ENCODE measurements at regions not wholly inside any gene's neighbourhood (a gene's known extent, or its start where the extent isn't known, plus 50 kb on each side); places are given as distances from the start of the nearest gene placed in this dataset.

GRCh38 chr10:107727767-107728317, 563.3 kb upstream of the SORCS1 start:
- peak; percentile 37 for DNase-seq

DNA sequence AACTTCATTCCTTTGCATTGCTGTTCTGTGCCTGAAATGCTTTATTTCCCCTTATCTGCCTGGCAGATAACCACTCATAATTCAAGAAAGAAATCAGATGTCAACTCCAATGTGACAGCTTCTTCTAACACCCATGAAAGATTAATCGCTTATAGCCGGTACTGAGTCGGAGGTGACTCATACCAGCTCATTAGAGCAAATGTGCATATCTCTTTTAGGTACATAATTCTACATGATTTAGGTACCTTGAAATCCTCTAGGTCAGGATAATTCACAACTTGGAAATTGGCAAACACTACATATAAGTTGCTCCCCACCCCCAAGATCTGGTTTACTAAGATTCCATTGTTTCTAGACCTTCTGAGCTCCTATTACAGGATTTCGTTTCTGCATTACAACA, 554.4 kb upstream of the SORCS1 start:
- DNase-seq: no peak

DNA sequence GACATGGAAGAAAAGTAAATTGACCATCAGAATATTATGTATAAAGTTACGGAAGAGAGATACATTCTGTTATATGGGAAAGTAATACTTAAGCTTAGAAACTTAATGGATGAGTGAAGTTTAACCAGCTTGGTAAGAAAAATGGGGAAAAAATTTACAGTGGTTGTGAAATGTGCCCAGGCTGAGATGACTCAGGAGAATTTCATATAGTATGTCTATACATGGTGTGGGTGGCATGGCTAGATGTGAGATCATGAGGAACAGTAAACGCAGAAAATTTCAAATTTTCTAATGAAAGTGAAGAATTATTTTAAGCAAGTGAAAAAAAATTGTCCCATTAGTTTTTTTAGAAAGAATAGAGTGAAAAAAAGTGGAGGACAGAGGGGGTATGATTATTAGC, 552.5 kb upstream of the SORCS1 start:
- no peak for DNase-seq

DNA sequence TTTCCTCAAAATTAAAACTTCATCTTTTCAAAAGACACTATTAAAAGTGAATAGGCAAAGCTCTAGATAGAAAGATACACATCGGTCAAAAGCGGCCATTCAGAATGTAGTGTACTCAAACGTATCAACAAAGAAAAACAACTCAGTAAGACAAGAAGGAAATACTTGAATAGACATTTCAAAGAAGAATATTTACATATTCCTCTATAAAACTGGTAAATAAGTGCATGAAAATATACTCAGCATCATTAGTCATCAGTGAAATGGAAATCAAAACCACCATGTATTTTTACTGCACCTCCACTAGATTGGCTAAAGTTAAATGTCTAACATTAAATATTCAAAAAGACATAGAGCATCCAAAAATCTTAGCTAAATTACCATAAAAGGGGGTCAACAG, 551.1 kb upstream of the SORCS1 start:
- DNase-seq: no peak

- DNase-seq: no peak
These were observed 544.5 kb upstream of the SORCS1 start for GRCh38 chr10:107708981-107709380.

DNA sequence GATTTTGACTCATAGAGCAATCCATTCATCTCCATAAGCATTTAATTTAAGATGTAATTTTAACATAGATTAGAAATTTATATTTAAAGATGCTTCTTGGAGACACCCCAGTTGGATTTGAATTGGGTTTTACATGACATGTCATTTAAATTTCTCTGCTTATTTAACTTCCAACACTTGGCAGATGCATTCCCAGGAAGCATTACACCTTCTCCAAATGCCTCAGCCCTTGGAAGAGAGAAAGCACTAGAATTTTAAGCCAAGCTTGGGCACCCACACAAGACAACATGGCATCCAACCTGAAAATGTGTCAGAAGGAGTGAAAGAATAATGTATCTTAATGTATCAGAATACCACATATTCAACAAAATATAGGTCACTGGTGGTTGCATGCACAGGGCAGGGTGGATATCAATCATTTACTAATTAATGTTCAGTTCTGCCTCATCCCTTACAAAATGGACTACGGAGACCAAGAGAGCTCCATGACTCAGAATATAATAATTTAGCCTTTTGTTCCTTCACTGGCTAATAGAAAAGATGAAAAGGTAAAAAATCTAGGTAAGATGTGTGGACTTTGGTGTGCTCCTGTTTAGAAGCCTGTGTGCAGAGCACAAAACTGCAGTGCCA, 541.7 kb upstream of the SORCS1 start:
- no peak for DNase-seq

- DNase-seq: no peak
These were observed 537.4 kb upstream of the SORCS1 start for GRCh38 chr10:107701943-107702342.

- no peak for DNase-seq
These were observed 527.6 kb upstream of the SORCS1 start for GRCh38 chr10:107692072-107692471.

DNA sequence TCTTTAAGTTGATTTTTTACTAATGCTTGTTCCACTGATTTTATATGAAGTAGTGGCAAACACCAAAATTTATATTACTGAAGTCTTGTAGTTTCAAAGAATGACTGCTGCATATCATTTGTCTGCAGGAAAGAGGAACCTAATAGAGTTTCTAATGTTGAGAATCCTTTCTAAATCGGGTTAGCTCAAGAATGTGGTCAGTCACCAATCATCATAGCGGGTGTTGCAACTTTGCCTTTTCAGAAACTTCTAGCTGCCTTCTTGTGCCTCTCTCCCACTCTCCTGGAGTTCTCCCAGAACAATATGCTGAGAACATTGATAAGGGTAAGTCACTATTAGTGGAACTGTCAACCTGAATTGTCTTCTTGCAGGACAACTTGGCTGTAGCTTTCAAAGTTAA, 524.8 kb upstream of the SORCS1 start:
- no peak for DNase-seq

- no peak for DNase-seq
These were observed 523.2 kb upstream of the SORCS1 start for GRCh38 chr10:107687701-107688100.

GRCh38 chr10:107686095-107686494, 521.6 kb upstream of the SORCS1 start:
- DNase-seq: no peak

- no peak for DNase-seq
These were observed 507.5 kb upstream of the SORCS1 start for GRCh38 chr10:107671960-107672359.

DNA sequence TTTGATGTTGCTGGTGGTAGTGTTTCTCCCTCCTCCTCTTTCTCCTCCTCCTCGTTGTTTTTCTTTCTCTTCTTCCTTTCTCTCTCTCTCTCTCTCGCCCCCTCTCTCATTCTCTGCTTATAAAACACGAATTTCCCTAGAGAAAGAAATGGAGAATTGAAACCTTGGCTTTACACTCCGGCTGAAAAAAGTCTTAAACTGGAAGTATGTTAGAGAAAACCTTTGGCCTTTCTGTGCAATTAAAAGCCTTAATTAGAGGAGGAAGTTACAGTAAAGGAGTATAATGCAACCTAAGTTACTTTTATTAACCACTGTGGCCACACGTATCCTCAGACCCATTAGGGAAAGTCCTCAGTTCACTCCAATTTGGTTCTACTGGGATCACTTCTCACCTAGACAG, 501.7 kb upstream of the SORCS1 start:
- DNase-seq: no peak

GRCh38 chr10:107665459-107665858, 501.0 kb upstream of the SORCS1 start:
- no peak for DNase-seq

GRCh38 chr10:107657851-107658250, 493.3 kb upstream of the SORCS1 start:
- DNase-seq: no peak

- DNase-seq: no peak
These were observed 492.4 kb upstream of the SORCS1 start for GRCh38 chr10:107656932-107657331.

- peak; percentile 54 for DNase-seq
These were observed 489.4 kb upstream of the SORCS1 start for GRCh38 chr10:107653832-107654287.

DNA sequence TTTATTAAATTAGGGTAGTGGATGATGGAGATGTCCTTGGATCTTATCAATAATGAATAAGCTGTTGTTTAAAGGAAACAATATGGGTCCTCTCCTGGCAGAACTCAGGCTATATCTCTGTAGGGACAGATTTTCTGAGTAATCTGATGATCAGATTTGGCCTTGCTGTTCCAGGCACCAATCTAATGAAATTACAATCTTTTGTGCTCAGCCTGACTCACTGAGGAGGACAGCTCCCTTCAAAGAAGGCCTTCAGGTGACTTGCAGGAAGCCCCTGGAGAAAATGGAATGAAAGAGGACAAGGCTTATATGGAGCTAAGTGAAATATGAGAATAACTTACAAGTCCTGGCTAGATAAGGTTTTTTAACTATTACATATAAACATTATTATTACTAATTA, 486.4 kb upstream of the SORCS1 start:
- DNase-seq: no peak

GRCh38 chr10:107649249-107649648, 484.7 kb upstream of the SORCS1 start:
- DNase-seq: no peak

DNA sequence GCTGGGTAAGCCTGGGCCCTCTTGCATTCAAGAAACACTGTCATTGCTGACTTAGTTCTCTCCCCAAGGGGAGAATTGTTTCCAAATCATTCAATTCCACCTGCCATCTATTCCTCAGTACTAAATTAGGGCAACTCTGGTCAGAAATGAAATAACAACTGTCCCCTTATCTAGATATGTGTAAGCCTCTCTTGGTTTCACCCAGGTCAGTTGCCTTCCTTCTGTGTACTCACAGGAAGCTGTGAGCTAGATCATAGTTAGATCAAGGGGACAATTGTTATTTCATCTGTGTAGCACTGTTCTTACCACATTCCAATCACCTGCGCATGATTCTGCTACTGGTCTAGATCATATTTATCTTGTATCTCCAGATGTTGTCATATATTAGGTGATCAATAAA, 483.0 kb upstream of the SORCS1 start:
- no peak for DNase-seq

GRCh38 chr10:107631876-107632275, 467.4 kb upstream of the SORCS1 start:
- DNase-seq: peak; percentile 74

- no peak for DNase-seq
These were observed 462.4 kb upstream of the SORCS1 start for GRCh38 chr10:107626862-107627261.

GRCh38 chr10:107623292-107623691, 458.8 kb upstream of the SORCS1 start:
- DNase-seq: no peak

DNA sequence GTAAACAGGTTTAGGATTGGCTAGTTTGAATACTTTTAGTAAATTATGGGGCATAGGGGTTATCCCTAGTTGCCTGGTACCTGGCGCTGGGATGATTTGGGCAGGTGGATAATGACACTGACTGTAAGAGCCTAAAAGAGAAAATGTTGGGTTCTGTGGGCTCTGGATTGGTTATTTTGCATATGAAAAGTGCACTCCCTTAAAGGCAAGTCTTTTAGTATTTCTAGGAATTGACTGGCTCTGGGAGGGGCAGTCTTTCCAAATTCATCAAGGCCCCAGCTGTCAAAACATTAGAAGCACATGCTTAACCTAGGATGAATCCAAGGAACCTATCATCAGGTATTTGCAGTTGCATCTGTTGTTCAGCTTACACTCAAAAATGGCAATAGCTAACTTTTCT, 454.6 kb upstream of the SORCS1 start:
- no peak for DNase-seq

DNA sequence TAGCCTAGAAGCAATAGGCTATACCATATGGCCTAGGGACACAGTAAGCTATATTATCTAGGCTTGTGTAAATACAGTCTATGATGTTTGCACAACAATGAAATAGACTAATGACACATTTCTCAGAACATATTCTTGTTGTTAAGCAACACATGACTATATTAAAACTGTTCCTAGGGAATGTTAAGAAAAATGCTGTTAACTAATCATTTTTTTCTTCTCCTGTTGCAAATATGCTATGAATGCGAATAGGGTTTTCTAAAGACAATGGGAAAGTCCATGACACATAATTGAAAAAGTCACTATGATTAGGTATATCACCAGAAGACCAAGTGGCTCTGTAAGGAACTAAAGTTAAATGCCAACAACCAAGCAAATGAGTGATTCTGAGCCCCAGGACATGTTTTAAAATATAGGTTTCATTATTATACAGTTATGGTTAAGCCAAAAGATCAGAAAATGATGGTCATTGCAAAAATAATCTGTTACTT, 454.0 kb upstream of the SORCS1 start:
- no peak for DNase-seq
